ENCODE measurements at regions not wholly inside any gene's neighbourhood (a gene's known extent, or its start where the extent isn't known, plus 50 kb on each side); places are given as distances from the start of the nearest gene placed in this dataset.
A peak's percentile ranks its signal among the peaks of the same experiment; 100 is the strongest.

DNA sequence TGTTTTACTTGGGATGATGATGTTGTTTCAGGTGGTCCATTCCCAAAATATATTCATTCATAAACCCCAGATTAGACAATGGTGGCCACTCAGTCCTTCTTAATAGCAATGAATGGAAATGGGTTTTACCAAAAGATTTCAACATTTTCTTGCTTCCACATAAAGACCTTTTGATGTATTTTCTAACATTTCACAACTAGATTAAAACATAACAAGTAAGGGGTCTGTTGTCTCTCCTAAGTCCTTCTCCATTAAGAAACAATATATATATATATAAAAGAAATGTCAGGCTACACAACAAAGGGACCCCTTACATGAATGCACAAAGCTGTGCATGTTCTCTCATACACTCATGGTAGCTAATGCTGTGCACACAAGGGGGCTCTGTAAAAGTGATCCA lies 176.4 kb downstream of the ANXA2 start:
- H3K9ac ChIP-seq (ENCODE audit: low read length): no peak overlapping the region
- DNase-seq (no peak), ATAC-seq (no peak)
- TF ChIP-seq CTCF (conservative IDR thresholded peaks at IDR 0.05; ENCODE audit: low read depth, low read length): no peak
- no peak for TF ChIP-seq EZH2phosphoT487 (IDR thresholded peaks at IDR 0.05; ENCODE audit: borderline replicate concordance, low read length)
- H3F3A ChIP-seq (ENCODE audit: low read length, unreplicated experiment): no peaks in the 10 kb centered on the region
- H2AFZ ChIP-seq (ENCODE audit: low read length): no peak overlapping the region
- BruUV-seq (replicated peaks): no TSS peak
- no peak overlapping the region for H3K27ac ChIP-seq (ENCODE audit: low read length)
- H3K9me2 ChIP-seq (replicated peaks; ENCODE audit: low read length): no peaks in the 10 kb centered on the region
- H3K4me1 ChIP-seq (ENCODE audit: insufficient read depth, low read length): no peaks in the 10 kb centered on the region
- intact Hi-C loops (cut with micrococcal nuclease): no loop called here
- H4K20me1 ChIP-seq (ENCODE audit: low read length): no peaks in the 10 kb centered on the region
- no peaks in the 10 kb centered on the region for H3K36me3 ChIP-seq (ENCODE audit: low read depth, low read length)
- no peaks in the 10 kb centered on the region for H3K9me3 ChIP-seq (ENCODE audit: low read length)
- H3K4me2 ChIP-seq (ENCODE audit: low read length): no peak overlapping the region
- peaks cover 82% of the 10 kb centered on the region for H3K27me3 ChIP-seq (ENCODE audit: low read length)
- POLR2A ChIA-PET (ENCODE audit: unreplicated experiment): no interaction called here
- no peaks in the 10 kb centered on the region for H3K79me2 ChIP-seq (ENCODE audit: low read length)
- CTCF ChIA-PET: no interaction called here
- H3K4me3 ChIP-seq (ENCODE audit: low read length): no peak overlapping the region

DNA sequence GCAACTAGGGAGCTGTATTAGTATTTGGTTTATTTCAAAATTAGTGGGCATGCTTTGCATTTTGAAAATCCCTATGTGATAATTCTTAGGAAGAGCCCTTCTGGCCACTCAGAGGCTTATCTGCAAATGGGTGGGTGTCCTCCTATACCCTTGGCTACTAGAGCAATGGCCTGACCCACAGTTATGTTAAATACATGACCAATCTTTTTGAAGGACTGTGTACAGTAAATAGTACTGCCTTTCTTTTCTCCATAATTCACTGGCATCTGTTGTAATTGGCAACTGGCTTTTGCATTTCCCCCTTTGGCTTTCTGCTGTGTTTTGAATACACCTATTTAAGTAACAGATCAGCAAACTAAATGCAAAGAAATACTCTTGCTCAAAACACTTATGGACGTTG lies 175.4 kb downstream of the ANXA2 start:
- CTCF ChIA-PET: no interaction called here
- Histone ChIP-seq H3K27ac (ENCODE audit: low read length) (no peak overlapping the region), H3K79me2 (ENCODE audit: low read length) (no peaks in the 10 kb centered on the region), H3K4me1 (ENCODE audit: insufficient read depth, low read length) (no peaks in the 10 kb centered on the region), H3K9me3 (ENCODE audit: low read length) (no peaks in the 10 kb centered on the region), H3F3A (ENCODE audit: low read length, unreplicated experiment) (no peaks in the 10 kb centered on the region), H3K9me2 (replicated peaks; ENCODE audit: low read length) (no peaks in the 10 kb centered on the region), H3K36me3 (ENCODE audit: low read depth, low read length) (no peaks in the 10 kb centered on the region), H3K9ac (ENCODE audit: low read length) (no peak overlapping the region), H3K4me2 (ENCODE audit: low read length) (no peak overlapping the region), H3K27me3 (ENCODE audit: low read length) (peaks cover 85% of the 10 kb centered on the region), H2AFZ (ENCODE audit: low read length) (no peak overlapping the region), H4K20me1 (ENCODE audit: low read length) (no peaks in the 10 kb centered on the region), H3K4me3 (ENCODE audit: low read length) (no peak overlapping the region)
- no peak for DNase-seq
- ATAC-seq: no peak
- no TSS peak for BruUV-seq (replicated peaks)
- POLR2A ChIA-PET (ENCODE audit: unreplicated experiment): no interaction called here
- intact Hi-C loops (cut with micrococcal nuclease): no loop called here
- TF ChIP-seq CTCF (conservative IDR thresholded peaks at IDR 0.05; ENCODE audit: low read depth, low read length) (no peak), EZH2 (IDR thresholded peaks at IDR 0.05; ENCODE audit: low read length, unreplicated experiment) (no peak), EZH2phosphoT487 (IDR thresholded peaks at IDR 0.05; ENCODE audit: borderline replicate concordance, low read length) (no peak)

DNA sequence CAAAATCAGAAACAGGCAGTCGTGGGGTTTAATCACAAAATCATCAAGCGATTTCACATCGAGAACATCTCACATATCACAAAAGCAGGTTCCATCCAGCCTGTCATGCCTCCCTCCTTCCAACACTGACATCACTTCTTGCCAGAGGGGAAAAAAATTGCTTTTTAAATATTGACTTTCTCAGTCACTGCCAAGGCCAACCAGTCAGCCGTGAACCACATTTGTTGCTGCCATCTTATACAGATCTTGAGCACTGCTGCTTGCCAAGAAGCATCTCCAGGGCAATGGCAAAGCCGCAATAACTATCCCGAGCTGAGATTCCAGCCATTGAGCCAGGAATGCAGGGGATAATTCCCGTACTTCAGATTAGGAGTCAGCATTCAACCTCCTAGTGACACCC lies 174.6 kb downstream of the ANXA2 start:
- Histone ChIP-seq H3F3A (ENCODE audit: low read length, unreplicated experiment) (no peaks in the 10 kb centered on the region), H4K20me1 (ENCODE audit: low read length) (no peaks in the 10 kb centered on the region), H3K27me3 (ENCODE audit: low read length) (peaks cover 84% of the 10 kb centered on the region), H3K4me1 (ENCODE audit: insufficient read depth, low read length) (no peaks in the 10 kb centered on the region), H3K36me3 (ENCODE audit: low read depth, low read length) (no peaks in the 10 kb centered on the region), H3K27ac (ENCODE audit: low read length) (no peak overlapping the region), H3K9ac (ENCODE audit: low read length) (no peak overlapping the region), H3K4me3 (ENCODE audit: low read length) (no peak overlapping the region), H2AFZ (ENCODE audit: low read length) (no peak overlapping the region), H3K9me3 (ENCODE audit: low read length) (no peaks in the 10 kb centered on the region), H3K9me2 (replicated peaks; ENCODE audit: low read length) (no peaks in the 10 kb centered on the region), H3K79me2 (ENCODE audit: low read length) (no peaks in the 10 kb centered on the region), H3K4me2 (ENCODE audit: low read length) (no peak overlapping the region)
- TF ChIP-seq EZH2 (IDR thresholded peaks at IDR 0.05; ENCODE audit: low read length, unreplicated experiment) (no peak), CTCF (conservative IDR thresholded peaks at IDR 0.05; ENCODE audit: low read depth, low read length) (no peak), EZH2phosphoT487 (IDR thresholded peaks at IDR 0.05; ENCODE audit: borderline replicate concordance, low read length) (no peak)
- DNase-seq (peak; percentile 48), ATAC-seq (no peak)
- intact Hi-C loops (cut with micrococcal nuclease): no loop called here
- BruUV-seq (replicated peaks): no TSS peak
- ChIA-PET CTCF (no interaction called here), POLR2A (ENCODE audit: unreplicated experiment) (no interaction called here)

All from PC-3 (cell line).